ENCODE measurements at regions not wholly inside any gene's neighbourhood (a gene's known extent, or its start where the extent isn't known, plus 50 kb on each side); places are given as distances from the start of the nearest gene placed in this dataset.
"Not testable (repeated sequence)": the region's sequence is repeated elsewhere in the genome, so short reads cannot be mapped to it uniquely, and the experiment has no call there.

- DNase-seq (ENCODE audit: low spot score), result no peak
These were observed 159.2 kb upstream of the ALKAL2 start for GRCh38 chr2:446963-447530.

GRCh38 chr2:446303-446874 is 158.5 kb upstream of the ALKAL2 start:
- no peak for DNase-seq (ENCODE audit: low spot score)

- no peak for DNase-seq (ENCODE audit: low spot score)
These were observed 158.0 kb upstream of the ALKAL2 start for GRCh38 chr2:445896-446295.

- no peak for DNase-seq (ENCODE audit: low spot score)
These were observed 157.3 kb upstream of the ALKAL2 start for GRCh38 chr2:444937-445884.

- DNase-seq (ENCODE audit: low spot score), result no peak
These were observed 155.8 kb upstream of the ALKAL2 start for GRCh38 chr2:443741-444140.

- no peak for DNase-seq (ENCODE audit: low spot score)
These were observed 155.3 kb upstream of the ALKAL2 start for GRCh38 chr2:443216-443615.

- no peak for DNase-seq (ENCODE audit: low spot score)
These were observed 153.5 kb upstream of the ALKAL2 start for GRCh38 chr2:441258-442022.

GRCh38 chr2:440403-440740 is 152.5 kb upstream of the ALKAL2 start:
- no peak for DNase-seq (ENCODE audit: low spot score)

GRCh38 chr2:439556-440402 is 151.9 kb upstream of the ALKAL2 start:
- no peak for DNase-seq (ENCODE audit: low spot score)

- DNase-seq (ENCODE audit: low spot score), result no peak
These were observed 151.2 kb upstream of the ALKAL2 start for GRCh38 chr2:439077-439476.

GRCh38 chr2:437756-438393 is 150.0 kb upstream of the ALKAL2 start:
- DNase-seq (ENCODE audit: low spot score), result no peak

- no peak for DNase-seq (ENCODE audit: low spot score)
These were observed 149.3 kb upstream of the ALKAL2 start for GRCh38 chr2:437180-437579.

GRCh38 chr2:436205-436604 is 148.3 kb upstream of the ALKAL2 start:
- no peak for DNase-seq (ENCODE audit: low spot score)

GRCh38 chr2:434625-435024 is 146.7 kb upstream of the ALKAL2 start:
- DNase-seq (ENCODE audit: low spot score), result no peak

- DNase-seq (ENCODE audit: low spot score), result no peak
These were observed 145.3 kb upstream of the ALKAL2 start for GRCh38 chr2:433216-433615.

GRCh38 chr2:430291-431040 is 142.6 kb upstream of the ALKAL2 start:
- no peak for DNase-seq (ENCODE audit: low spot score)

- no peak for DNase-seq (ENCODE audit: low spot score)
These were observed 141.8 kb upstream of the ALKAL2 start for GRCh38 chr2:429575-430254.

GRCh38 chr2:429142-429541 is 141.3 kb upstream of the ALKAL2 start:
- no peak for DNase-seq (ENCODE audit: low spot score)

- no peak for DNase-seq (ENCODE audit: low spot score)
These were observed 140.7 kb upstream of the ALKAL2 start for GRCh38 chr2:428591-428990.

GRCh38 chr2:426696-427095 is 138.8 kb upstream of the ALKAL2 start:
- not testable (repeated sequence) for DNase-seq (ENCODE audit: low spot score)
